HG03442 (cell line): ENCODE measurements at regions not wholly inside any gene's neighbourhood (a gene's known extent, or its start where the extent isn't known, plus 50 kb on each side); places are given as distances from the start of the nearest gene placed in this dataset.
A peak's percentile ranks its signal among the peaks of the same experiment; 100 is the strongest.

Experiments used
- ATAC-seq: cut with Tn5 transposase; IDR thresholded peaks from one replicate; pipeline ENCODE4 v1.9.1; 2021; ENCODE audit warnings: mild to moderate bottlenecking, moderate library complexity; ENCODE audit not compliant: unreplicated experiment

DNA sequence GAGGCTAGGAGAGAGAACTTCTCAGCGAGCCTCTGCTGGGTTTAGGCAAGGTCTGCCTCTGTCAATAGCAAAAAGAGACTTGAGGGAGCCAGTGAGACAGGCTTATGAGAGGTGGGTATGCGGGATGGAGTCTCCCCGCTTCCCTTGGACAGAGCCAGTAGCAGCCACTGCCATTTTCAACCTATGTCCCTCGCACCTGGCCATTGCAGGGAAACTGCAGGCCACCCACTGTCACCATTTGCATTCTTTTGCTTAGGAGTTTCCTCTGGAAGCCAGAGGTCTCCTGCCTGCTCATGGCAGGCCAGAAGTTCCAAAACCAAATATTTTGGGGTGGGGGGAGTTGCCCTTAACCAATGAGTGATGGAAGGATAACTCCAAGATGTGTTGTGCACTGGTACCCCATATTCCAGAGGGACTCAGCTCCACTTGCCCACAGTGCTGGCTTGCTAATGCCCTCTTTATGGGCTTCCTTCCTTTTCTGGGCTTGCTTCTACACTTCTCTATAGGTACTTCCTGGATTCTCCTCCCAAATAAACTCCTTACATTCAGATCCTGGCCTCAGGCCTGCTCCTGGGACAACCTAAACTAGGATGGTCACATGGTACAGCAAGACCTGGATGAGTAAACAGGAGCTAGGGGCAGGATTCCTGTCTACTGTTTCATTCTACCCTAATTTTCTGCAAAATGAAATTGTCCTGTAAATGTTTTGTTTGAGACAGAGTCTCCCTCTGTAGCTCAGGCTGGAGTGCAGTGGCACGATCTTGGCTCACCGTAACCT lies 108.9 kb upstream of the PROK2 start:
- no peak for ATAC-seq

DNA sequence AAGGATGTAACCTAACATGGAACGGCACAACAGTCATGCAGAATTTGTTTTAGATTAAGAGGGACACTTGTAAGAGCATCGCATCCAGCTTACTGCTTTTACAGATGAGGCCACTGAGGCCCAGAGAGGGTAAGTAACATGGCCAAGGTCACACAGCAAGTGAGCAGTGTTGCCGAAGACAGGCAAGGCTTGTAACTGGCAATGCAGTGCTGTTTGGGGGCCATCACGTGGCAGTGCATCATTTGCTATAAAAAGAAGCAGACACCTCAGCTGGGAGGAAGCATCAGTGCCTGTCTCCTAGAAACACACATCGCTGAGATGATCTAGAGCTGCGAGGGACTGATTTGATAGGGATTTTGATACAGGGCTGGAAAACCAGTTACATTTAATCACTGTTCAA lies 108.2 kb upstream of the PROK2 start:
- ATAC-seq: no peak

DNA sequence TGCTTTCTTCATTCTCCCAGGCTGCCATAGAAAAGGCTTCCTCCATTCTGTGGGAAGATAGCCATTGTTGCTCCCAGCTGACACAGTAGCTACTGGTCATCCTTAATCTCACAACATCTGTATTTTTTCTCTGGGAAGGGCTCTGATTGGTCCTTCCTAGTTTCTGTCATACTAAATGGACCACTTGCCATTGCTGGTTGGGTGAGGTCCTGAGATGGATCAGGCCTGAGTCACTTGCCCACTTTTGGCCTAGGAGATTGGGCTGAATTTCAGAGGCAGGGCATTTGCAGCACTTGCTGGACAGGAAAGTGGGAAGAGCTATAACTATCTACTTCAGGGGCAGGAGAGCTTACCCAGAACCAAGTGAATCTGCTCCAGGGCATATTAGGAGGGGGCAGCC lies 106.5 kb upstream of the PROK2 start:
- ATAC-seq: no peak

DNA sequence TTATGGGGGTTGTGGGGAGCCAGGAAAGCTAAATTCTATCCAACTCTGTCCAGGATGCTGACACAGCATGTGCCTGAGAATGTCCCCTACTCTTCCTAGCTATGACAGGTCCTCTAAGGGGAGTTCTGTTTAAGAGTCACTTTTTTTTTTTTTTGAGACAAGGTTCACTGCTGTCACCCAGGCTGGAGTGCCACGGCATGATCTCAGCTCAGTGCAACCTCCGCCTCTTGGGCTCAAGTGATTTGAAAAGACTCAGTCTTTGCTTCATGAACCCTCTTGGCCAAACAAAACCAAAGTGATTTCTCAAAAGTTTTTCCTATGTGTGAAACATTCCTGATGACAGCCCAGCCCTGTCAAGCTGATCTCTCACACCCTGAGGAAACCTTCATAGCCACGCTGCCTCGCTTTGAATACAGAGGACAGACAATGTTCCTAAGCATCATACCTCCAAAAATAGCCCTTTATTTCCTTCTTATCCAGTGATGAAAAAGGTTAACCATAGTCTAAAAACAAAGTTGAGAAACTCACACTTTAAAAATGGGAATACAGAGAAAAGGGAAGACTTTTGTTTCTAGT lies 105.5 kb upstream of the PROK2 start:
- ATAC-seq: no peak

DNA sequence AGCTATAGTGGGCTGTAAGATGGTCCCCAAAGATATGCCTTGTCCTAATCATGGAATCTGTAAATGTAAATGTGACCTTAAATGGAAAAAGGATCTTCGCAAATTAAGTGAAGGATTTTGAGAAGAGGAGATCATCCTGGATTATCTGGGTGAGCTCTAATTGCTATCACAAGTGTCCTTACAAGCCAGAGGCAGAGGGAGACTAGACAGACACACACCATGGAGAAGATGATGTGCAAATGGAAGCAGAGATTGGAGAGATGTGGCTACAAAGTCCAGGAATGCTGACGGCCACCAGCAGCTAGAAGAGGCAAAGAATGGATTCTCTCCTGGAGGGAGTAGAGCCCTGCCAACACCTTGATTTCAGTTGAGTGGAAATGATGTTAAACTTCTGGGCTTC lies 102.3 kb upstream of the PROK2 start:
- ATAC-seq: no peak

DNA sequence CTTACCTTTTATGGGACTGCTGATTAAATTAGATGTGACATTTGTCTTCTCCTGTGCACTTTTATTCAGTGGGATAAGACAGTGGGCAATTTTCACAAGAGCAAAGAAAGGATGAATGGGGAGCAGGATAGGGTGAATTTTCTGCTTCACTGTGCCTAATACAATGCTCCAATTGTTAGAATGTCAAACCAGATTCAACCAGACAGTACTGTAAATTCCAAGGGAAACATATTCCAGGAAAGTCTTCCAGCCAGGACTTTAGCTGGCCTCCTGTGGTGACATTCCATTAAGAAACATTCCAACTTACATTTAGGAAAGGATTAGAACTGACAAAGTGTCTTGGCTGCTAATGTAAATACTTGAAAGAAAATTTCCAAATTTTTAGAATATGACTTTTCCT lies 100.1 kb upstream of the PROK2 start:
- no peak for ATAC-seq

DNA sequence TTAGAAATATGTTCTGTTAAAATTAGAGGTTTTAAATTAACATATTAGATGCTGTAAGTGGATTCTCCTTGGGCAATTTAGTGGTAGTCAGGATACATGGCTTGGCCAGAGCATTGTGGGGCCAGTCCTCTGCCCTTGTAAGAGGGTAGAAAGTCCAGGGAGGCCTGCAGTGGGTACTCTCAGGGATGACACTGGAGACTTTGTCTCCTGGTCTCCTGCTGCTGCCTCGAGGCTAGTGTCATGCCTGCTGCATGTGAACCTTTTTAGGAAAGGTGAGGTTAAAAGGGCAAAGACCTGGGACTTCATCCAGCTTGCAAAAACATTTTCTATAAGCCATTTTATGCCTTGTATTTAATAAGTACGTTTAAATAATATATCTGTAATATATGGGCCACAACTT lies 96.8 kb upstream of the PROK2 start:
- ATAC-seq: no peak

DNA sequence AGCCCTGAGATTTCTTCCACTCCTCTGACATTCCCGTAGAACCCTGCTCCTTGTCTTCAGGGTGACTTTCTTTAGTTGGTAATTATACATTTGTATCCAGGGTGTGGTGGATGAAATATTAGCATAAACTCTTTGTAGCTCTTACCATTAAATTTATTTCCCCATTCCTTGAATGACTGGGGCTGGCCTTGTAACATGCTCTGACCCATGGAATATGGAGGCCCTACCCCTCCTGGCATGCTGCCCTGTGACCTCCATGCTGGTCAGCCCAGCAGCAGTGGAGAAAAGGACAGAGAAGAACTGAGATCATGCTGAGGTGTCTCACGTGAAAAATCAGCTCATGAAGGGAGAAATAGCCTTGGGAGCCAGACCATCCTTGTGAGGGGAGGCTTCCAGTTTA lies 96.1 kb upstream of the PROK2 start:
- no peak for ATAC-seq

DNA sequence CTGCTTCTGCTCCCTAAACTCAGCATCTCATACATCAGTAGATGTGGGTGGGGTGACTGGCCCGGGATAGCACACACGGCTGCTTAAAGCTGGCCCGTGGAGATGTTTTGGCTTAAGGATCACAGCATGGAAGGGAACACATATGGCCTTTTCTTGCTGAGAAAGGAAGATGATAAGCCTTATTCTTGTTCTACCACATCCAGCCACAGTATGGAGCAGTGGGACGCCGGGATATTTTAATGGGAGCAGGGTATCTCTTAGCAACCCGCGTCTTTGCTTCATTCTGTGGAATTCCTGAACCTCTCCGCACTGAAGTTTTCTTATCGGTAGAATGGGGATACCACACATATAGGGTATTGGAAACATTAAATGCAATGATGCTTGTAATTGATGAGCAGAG lies 94.1 kb upstream of the PROK2 start:
- no peak for ATAC-seq

DNA sequence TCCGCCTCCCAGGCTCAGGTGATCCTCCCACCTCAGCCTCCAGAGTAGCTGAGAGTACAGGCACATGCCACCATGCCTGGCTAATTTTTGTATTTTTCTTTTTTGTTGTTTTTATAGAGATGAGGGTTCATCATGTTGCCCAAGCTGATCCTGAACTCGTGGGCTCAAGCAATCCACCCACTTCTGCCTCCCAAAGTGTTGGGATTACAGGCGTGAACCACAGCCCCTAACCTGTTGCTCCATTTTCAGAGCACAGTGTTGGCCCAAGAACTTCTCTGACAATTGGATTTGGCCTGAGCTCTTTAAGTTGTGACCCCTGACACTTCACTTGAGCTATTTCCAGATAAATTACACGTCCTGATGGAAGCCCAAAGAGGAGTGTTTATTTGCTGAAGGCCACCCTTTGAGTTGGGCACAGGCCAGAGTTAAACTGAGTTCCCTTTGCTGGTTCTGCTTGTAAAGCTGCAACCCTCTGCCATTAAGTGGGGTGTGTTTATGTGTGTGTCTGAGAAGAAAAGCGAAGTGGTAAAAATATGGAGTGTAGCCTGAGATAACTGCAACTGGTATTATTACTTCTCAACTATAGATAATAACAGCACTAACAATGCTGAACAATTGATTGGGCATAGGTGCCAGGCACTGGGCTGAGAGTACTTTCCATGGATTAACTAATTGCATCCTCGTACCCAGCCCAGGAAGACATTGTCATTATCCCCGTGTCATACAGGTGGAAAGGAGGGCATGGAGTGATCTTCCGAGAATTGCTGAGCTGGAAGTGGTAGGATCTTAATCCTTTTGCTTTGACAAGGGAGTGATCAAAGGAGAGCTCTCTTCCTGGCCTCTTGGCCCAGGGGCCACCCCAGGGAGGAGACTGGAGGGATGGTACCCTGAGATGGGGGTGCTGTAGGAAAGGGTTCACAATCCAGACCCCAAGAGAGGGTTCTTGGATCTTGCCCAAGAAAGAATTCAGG lies 91.5 kb upstream of the PROK2 start:
- no peak for ATAC-seq

DNA sequence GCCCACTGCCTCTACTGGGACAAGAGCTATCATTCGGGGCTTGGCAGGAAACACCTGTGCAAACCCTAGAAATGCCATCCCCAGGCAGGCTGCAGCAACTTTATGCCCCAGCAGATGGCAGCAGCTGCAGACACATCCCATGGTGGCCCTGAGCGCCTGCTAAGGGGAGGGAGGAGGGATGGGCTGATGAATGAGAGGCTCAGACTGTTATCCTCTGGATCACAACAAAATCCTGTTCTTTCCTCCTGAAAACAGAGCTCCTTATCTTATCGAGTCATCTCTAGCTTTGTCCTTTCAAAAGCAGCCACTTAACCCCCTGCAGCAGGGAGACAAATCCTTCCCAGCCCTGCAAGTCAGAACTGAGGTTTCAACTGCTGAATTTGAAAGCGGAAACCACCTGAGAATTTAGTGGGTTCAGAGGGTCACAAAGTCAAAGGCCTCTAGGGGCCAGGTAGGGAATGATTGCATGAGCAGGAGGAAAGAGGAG lies 90.6 kb upstream of the PROK2 start:
- ATAC-seq: peak; percentile 94

DNA sequence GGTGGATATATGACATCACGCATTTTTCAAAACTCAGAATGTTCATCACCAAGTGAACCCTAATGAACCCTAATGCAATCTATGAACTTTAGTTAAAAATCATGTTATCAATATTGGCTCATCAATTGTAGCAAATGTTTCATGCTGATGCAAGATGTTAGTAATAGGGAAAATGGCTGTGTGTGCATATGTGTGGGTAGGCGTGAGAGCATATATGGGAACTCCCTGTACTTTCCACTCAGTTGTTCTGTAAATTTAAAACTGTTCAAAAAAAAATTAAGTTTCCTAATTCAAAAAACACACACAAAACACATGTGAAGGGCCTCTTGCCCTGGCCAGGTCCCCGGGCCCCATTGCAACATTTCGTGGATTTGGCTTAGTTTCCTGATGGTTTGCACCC lies 89.7 kb upstream of the PROK2 start:
- no peak for ATAC-seq

DNA sequence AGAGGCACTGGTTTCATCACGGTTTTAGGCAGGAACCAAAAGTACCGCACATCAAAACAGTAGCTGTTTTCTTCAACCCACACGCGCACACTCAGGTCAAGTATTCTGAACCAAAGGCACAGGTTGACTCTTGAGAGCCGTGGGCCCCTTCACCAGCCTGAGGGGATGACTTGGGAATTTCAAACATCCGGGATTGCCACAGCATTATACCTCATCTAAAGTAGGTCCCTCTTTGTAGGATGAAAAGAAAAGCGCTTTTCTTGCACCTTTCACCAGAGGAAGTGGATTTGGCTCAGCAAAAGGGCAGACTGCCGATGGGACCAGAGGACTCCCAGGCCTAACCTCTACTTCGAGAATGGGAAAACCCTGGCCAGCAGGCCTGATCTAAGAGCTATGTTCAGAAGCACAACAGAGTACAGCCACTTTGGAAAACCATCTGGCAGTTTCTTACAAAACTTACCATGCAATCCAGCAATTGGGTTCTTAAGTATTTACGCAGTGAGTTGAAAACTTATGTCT lies 88.2 kb upstream of the PROK2 start:
- no peak for ATAC-seq

DNA sequence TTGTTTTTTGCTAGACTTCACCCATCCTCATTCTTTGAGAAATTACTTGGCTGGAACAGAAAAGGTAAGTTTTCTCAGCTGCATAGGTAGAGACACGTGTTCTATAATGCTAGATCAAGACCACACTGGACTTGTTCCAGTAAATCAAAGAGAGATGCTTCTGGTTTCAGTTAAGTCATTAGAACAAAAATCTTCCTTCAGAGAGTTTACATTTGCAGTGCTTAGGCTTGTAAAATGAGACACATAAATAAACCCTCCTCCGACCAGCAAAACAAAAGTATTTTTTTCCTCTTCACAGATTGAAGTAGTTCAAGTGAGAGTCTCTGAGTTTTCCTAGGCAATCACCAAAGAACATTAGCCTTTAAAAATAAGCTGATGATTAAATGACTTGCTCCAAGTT lies 87.3 kb upstream of the PROK2 start:
- ATAC-seq: no peak

DNA sequence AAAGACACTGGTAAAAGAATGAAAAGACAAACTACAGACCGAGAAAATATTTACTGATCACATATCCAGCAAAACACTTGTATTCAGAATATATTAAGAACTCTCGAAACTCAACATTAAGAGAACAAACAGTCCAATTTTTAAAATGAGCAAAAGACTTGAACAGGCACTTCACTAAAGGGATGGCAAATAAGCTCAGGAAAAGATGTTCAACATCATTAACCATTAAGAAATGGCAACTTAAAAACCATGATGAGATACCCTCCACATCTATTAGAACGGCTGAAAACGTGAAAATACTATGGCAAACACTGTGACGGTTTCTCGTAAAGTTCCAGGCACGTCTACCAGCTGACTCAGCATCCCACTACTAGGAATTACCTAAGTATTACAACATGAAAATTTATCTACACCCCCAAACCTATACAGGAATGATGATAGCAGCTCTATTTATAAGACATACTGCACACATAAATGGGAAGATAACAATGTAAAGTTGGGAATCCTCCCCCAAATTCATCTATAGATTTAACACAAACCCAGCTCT lies 86.1 kb upstream of the PROK2 start:
- no peak for ATAC-seq

DNA sequence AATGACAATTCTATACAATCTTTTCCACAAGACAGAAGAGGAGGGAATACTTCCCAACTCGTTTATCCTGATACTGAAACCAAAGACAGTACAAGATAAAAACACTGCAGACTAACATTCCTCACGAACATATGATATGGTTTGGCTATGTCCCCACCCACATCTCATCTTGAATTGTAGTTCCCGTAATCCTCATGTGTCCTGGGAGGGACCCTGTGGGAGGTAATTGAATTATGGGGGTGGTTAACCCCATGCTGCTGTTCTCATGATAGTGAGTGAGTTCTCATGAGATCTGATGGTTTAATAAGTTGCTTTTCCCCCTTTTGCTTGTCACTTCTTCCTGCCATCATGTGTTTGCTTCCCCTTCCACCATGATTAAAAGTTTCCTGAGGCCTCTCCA lies 83.9 kb upstream of the PROK2 start:
- ATAC-seq: no peak

DNA sequence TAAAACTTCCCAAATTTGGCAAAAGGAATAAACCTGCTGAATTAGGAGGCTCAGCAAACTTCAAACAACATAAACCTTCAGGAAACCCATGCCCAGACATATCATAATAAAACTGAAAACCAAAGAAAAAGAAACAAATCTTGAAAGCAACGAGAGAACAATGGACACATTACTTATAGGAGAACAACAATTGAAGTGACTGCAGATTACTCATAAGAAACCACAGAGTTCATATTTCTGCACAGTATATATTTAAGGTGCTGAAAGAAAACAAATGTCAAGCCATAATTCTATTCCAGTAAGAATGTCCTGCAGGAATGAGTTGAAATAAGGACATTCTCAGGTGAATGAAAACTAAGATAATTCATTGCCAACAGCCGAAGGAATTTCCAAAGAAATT lies 80.8 kb upstream of the PROK2 start:
- ATAC-seq: no peak

DNA sequence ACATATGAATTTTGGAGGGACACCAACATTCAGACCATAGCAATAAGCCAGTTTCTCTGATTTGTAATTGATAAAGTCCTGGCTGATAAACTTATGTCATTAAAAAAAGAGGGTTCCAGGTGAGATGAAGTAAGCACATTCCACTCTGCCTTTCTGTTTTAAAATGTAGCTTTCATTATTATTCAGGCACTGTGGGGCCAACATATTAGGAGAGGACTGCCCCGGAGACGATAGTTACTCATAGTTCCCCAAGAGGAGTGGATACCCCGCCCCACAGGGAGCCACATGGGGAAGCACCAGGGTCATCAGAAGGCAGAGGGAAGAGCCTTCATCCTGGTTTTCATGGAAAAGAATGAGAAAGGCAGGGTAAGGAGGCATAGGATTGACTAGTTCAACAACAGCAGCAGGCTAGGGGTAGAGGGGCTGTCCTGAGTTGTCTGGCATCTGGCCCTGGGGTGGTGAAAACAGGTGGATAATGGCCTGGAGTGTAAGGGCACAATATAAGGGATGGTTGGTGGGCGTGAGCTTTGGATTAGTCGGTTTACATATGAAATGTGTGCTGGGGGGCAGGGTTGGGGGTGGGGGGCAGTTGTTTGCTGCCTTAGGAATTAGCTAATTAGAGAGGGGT lies 78.7 kb upstream of the PROK2 start:
- ATAC-seq: peak; percentile 63

DNA sequence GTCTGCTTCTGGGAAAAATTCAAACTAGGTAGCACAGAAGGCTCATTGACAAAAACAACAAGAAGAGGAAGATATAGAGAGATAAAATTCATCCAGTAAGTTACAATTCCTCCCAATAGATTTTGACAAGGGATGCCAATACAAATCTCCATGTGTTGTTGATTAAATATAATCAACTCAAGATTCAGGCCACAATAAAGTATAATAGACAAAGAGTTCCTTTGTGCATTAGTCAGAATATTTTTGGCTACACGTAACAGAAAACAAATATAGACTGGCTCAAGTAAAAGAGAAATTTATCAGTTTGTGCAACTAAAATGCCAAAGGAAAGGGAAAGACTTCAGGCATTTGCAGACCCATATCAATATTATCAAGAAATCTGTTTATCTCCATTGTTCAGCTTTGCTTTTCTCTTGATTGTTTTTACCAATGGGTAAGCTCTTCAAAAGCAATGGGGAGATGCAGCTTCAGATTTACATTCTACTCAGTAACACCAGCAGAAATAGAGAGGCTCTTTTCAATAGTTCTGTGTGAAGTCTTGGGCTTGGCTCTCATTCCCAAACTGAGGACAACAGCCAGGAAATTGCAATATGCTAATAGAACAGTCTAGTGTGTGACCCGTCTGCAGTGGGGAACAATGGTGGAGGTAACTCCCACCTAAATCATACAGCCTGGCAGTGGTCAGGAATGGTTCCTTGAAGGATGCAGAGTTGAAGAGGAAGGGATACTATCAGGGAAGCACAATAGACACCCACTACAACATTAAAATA lies 77.6 kb upstream of the PROK2 start:
- ATAC-seq: no peak

DNA sequence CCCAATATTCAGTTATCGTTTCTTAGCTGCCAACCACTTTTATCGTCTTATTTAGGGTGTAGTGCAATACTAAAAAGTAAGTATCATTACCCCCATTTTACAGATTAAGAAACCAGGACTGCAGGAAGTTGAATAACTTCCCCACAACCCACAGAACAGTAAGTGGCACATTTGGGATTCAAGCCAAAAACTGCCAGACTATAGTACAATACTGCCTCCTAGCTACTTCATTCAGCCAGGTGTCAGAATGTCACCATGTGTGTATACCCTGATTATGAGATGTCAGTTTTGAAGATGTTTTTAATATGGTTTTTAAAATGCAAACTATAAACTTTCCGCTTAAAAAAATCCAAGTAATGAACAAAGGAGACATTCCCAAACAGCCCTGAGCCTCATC lies 74.2 kb upstream of the PROK2 start:
- no peak for ATAC-seq
